HepG2 (cell line): ENCODE measurements at regions not wholly inside any gene's neighbourhood (a gene's known extent, or its start where the extent isn't known, plus 50 kb on each side); places are given as distances from the start of the nearest gene placed in this dataset.

Experiments used
- ATAC-seq: fragments of 200-7000 bp; cut with Tn5 transposase; 3 replicates; pipeline ENCODE4 v1.9.1; 2020; ENCODE audit warnings: mild to moderate bottlenecking, moderate library complexity
- BruUV-seq: library from RNA; stranded (reverse); fragments of 400-500 nt; replicated peaks from 2 replicates; lab custom pipeline; 2021; lab: Mats Ljungman, UMichigan
- CTCF ChIA-PET: fragments of 300-600 bp; formaldehyde crosslinking; extraction: SDS; loops from one replicate; lab custom pipeline; 2021; ENCODE audit warnings: low total read pairs, inconsistent platforms, low intra/inter-chr PET ratio; lab: Yijun Ruan, JAX
- POLR2A ChIA-PET: fragments of 350-600 bp; sonication (Branson Sonifier 250); formaldehyde crosslinking; loops from one replicate; lab custom pipeline; 2020; ENCODE audit warnings: antibody characterized with exemption, inconsistent platforms; lab: Yijun Ruan, JAX
- DNase-seq: peaks from one replicate; pipeline ENCODE4 v3.0.0-alpha.2; 2015; ENCODE audit warnings: low spot score
- FAIRE-seq: peaks from 3 replicates; lab custom pipeline; 2011; peaks lifted over from hg19 to GRCh38; lab: Jason Lieb, UNC
- H2AFZ ChIP-seq: one replicate; pipeline ENCODE4 v1.6.1; 2011; ENCODE audit warnings: low read length, inconsistent platforms
- H3K27ac ChIP-seq: fragments of 300-600 bp; 3 replicates; pipeline ENCODE4 v1.8.0; 2011; ENCODE audit warnings: mixed run types, mild to moderate bottlenecking, mixed read lengths, low read length, inconsistent platforms; ENCODE audit not compliant: insufficient read depth; ENCODE audit errors: extremely low read length
- H3K27me3 ChIP-seq, 2 experiments: fragments of 200-600 bp in 1 of 2; 2 replicates in 1 of 2; 3 replicates in 1 of 2; pipeline versions ENCODE4 v1.6.0 to v1.8.0; 2011; ENCODE audit warnings: low read length in 2 of 2, mild to moderate bottlenecking in 2 of 2, moderate library complexity in 2 of 2, inconsistent platforms in 1 of 2; ENCODE audit not compliant: insufficient read depth in 2 of 2, control insufficient read depth in 1 of 2
- H3K36me3 ChIP-seq, 2 experiments: fragments of 200-600 bp in 1 of 2; replicated peaks in 1 of 2; 2 replicates in 1 of 2; 3 replicates in 1 of 2; pipeline versions ENCODE4 v1.5.1 to v1.8.0; 2011; ENCODE audit warnings: low read length in 2 of 2, inconsistent platforms in 1 of 2; ENCODE audit not compliant: insufficient read depth in 2 of 2, control insufficient read depth in 1 of 2
- H3K4me1 ChIP-seq: 2 replicates; pipeline ENCODE4 v1.5.1; 2012; ENCODE audit warnings: low read length, inconsistent platforms; ENCODE audit not compliant: insufficient read depth
- H3K4me2 ChIP-seq: 2 replicates; pipeline ENCODE4 v1.6.0; 2011; ENCODE audit warnings: low read depth, low read length, inconsistent platforms
- H3K4me3 ChIP-seq, 3 experiments: fragments of 200-600 bp in 1 of 3; sonication (generic), shearing (Covaris generic) in 1 of 3; replicated peaks in 1 of 3; 2 replicates each; pipeline ENCODE4 v1.5.1; 2011 to 2016; ENCODE audit warnings: low read length in 3 of 3, inconsistent platforms in 2 of 3, low read depth in 2 of 3, mild to moderate bottlenecking in 2 of 3, control low read depth in 1 of 3, mixed read lengths in 1 of 3; ENCODE audit not compliant: insufficient read depth in 1 of 3
- H3K79me2 ChIP-seq: one replicate; pipeline ENCODE4 v1.6.1; 2011; ENCODE audit warnings: low read length, inconsistent platforms; ENCODE audit not compliant: insufficient read depth
- H3K9ac ChIP-seq: 2 replicates; pipeline ENCODE4 v1.6.0; 2011; ENCODE audit warnings: mild to moderate bottlenecking, low read depth, low read length, inconsistent platforms; ENCODE audit not compliant: insufficient read depth
- H3K9me3 ChIP-seq: 2 replicates; pipeline ENCODE4 v1.5.1; 2012; ENCODE audit warnings: mild to moderate bottlenecking, low read length
- H4K20me1 ChIP-seq: 2 replicates; pipeline ENCODE4 v1.6.0; 2011; ENCODE audit warnings: inconsistent platforms, mild to moderate bottlenecking, low read length, moderate library complexity; ENCODE audit not compliant: insufficient read depth
- ELF1 ChIP-seq: sonication (generic); formaldehyde crosslinking; IDR thresholded peaks from 2 replicates; pipeline ENCODE4 v1.4.0; 2020; ENCODE audit warnings: missing genetic modification reagents
- GPN1 ChIP-seq: sonication (generic); formaldehyde crosslinking; IDR thresholded peaks from 2 replicates; pipeline ENCODE4 v1.5.1; 2020; ENCODE audit warnings: missing genetic modification reagents, borderline replicate concordance
- MBD4 ChIP-seq: IDR thresholded peaks from 2 replicates; pipeline ENCODE4 v1.6.1; 2012; ENCODE audit warnings: low read length, inconsistent platforms, borderline replicate concordance
- NFKBIZ ChIP-seq: IDR thresholded peaks from 2 replicates; pipeline ENCODE4 v1.6.1; 2018; ENCODE audit warnings: missing genetic modification reagents, missing compliant biosample characterization
- RARA ChIP-seq: IDR thresholded peaks from 2 replicates; pipeline ENCODE4 v1.6.1; 2016; ENCODE audit warnings: missing genetic modification reagents, missing compliant biosample characterization
- SKIL ChIP-seq: sonication (generic); formaldehyde crosslinking; IDR thresholded peaks from 2 replicates; pipeline ENCODE4 v1.8.0; 2022; ENCODE audit warnings: missing genetic modification reagents, mild to moderate bottlenecking, moderate library complexity, borderline replicate concordance
- ZBTB4 ChIP-seq: sonication (generic); formaldehyde crosslinking; IDR thresholded peaks from 2 replicates; pipeline ENCODE4 v1.4.0; 2020; ENCODE audit warnings: missing genetic modification reagents, mild to moderate bottlenecking, borderline replicate concordance
- ZFX ChIP-seq: sonication (generic); formaldehyde crosslinking; IDR thresholded peaks from 2 replicates; pipeline ENCODE4 v1.4.0; 2020; ENCODE audit warnings: mild to moderate bottlenecking, low read depth, missing genetic modification reagents, moderate library complexity
- ZNF318 ChIP-seq: sonication (generic); formaldehyde crosslinking; IDR thresholded peaks from 2 replicates; pipeline ENCODE4 v1.4.0; 2020; ENCODE audit warnings: mild to moderate bottlenecking, missing genetic modification reagents
- ZNF572 ChIP-seq: sonication (generic); formaldehyde crosslinking; IDR thresholded peaks from 2 replicates; pipeline ENCODE4 v1.5.1; 2020; ENCODE audit warnings: mild to moderate bottlenecking, missing genetic modification reagents
- in situ Hi-C: cut with HindIII; loops from 2 replicates; pipeline ENCODE4 v1.10.0; 2017; ENCODE audit warnings: low pct_unique_long_range_greater_than_20kb; ENCODE audit not compliant: extremely low pct_ligation_motif_present
- intact Hi-C: fragments of 100-400 bp; cut with micrococcal nuclease; formaldehyde crosslinking; loops from one replicate; pipeline ENCODE4 v1.10.0; 2022; ENCODE audit not compliant: unreplicated experiment

GRCh38 chr2:40896358-40896757 is 444.5 kb upstream of the SLC8A1 start:
- BruUV-seq: no TSS peak
- no peak for DNase-seq
- intact Hi-C loops (no loop called here), in situ Hi-C loops (no loop called here)
- H3K27ac ChIP-seq: no peak overlapping the region
- H3K9me3 ChIP-seq: no peaks in the 10 kb centered on the region
- H4K20me1 ChIP-seq: no peaks in the 10 kb centered on the region
- no peak overlapping the region for H3K9ac ChIP-seq
- no peak for FAIRE-seq
- no peaks in the 10 kb centered on the region for H3K79me2 ChIP-seq
- ChIA-PET POLR2A (no interaction called here), CTCF (no interaction called here)
- H2AFZ ChIP-seq: no peak overlapping the region
- H3K4me1 ChIP-seq: no peaks in the 10 kb centered on the region
- H3K27me3 ChIP-seq: no peaks in the 10 kb centered on the region
- no peak for ATAC-seq
- no peak overlapping the region for H3K4me2 ChIP-seq
- no peaks in the 10 kb centered on the region for H3K36me3 ChIP-seq
- H3K4me3 ChIP-seq: no peak overlapping the region
- no peak for TF ChIP-seq ELF1 (CRISPR knock-in tag)
- TF ChIP-seq ZFX (CRISPR knock-in tag): no peak
- no peak for TF ChIP-seq ZBTB4 (CRISPR knock-in tag)
- TF ChIP-seq ZNF318 (CRISPR knock-in tag): no peak
- no peak for TF ChIP-seq ZNF572 (CRISPR knock-in tag)
- TF ChIP-seq GPN1 (CRISPR knock-in tag): no peak
- no peak for TF ChIP-seq NFKBIZ (CRISPR knock-in tag)
- TF ChIP-seq RARA (CRISPR knock-in tag): no peak
- no peak for TF ChIP-seq SKIL (CRISPR knock-in tag)
- no peak for TF ChIP-seq MBD4
